SK-N-MC (cell line): ENCODE measurements at regions not wholly inside any gene's neighbourhood (a gene's known extent, or its start where the extent isn't known, plus 50 kb on each side); places are given as distances from the start of the nearest gene placed in this dataset.

Source experiments
- EZH2 ChIP-seq: fragments of 200-600 bp; sonication (generic); IDR thresholded peaks from one replicate; pipeline ENCODE4 v1.6.1; 2017; ENCODE audit warnings: antibody characterized with exemption
- POLR2AphosphoS5 ChIP-seq: IDR thresholded peaks from 2 replicates; pipeline ENCODE4 v1.6.1; 2012; ENCODE audit warnings: mild to moderate bottlenecking, low read depth, low read length, borderline replicate concordance

- no peak for TF ChIP-seq POLR2AphosphoS5
- no peak for TF ChIP-seq EZH2
These were observed 87.2 kb upstream of the IRS2 start for GRCh38 chr13:109873351-109874123.
